ENCODE measurements at regions not wholly inside any gene's neighbourhood (a gene's known extent, or its start where the extent isn't known, plus 50 kb on each side); places are given as distances from the start of the nearest gene placed in this dataset.

DNA sequence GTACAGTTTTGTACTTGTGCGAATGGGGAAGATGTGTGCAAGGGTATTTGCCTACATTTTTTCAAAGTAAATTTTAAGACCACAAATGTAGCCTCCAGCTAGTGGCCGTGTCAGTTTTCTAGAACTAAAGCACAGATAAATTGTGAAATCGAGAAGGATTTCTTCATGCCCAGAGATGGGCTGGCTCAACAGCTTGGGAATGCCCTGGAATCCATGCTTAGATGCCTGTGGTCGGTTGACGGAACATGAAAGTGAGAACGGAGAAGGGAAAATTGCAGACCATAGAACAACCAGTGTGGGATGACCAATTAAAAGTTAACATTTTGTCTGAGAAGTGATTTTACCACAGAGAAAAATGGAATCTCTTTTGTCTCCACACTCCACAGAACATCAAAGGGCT, 73.2 kb upstream of the VCX2 start:
- TF ChIP-seq, protein P1, sequence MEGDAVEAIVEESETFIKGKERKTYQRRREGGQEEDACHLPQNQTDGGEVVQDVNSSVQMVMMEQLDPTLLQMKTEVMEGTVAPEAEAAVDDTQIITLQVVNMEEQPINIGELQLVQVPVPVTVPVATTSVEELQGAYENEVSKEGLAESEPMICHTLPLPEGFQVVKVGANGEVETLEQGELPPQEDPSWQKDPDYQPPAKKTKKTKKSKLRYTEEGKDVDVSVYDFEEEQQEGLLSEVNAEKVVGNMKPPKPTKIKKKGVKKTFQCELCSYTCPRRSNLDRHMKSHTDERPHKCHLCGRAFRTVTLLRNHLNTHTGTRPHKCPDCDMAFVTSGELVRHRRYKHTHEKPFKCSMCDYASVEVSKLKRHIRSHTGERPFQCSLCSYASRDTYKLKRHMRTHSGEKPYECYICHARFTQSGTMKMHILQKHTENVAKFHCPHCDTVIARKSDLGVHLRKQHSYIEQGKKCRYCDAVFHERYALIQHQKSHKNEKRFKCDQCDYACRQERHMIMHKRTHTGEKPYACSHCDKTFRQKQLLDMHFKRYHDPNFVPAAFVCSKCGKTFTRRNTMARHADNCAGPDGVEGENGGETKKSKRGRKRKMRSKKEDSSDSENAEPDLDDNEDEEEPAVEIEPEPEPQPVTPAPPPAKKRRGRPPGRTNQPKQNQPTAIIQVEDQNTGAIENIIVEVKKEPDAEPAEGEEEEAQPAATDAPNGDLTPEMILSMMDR (IDR thresholded peaks at IDR 0.05; ENCODE audit: insufficient read depth, low read depth, low read length), result no peak
- no peak for TF ChIP-seq EZH2 (IDR thresholded peaks at IDR 0.05; ENCODE audit: insufficient read depth, low read length)

Measured in astrocyte (in vitro differentiated cells and primary cell).